ENCODE measurements at regions not wholly inside any gene's neighbourhood (a gene's known extent, or its start where the extent isn't known, plus 50 kb on each side); places are given as distances from the start of the nearest gene placed in this dataset.

- no peaks in the 10 kb centered on the region for H3F3A ChIP-seq (ENCODE audit: low read depth)
- H3K9ac ChIP-seq (ENCODE audit: low read depth, low read length, poor library complexity, severe bottlenecking) = no peak overlapping the region
- H3K4me1 ChIP-seq (ENCODE audit: insufficient read depth, low read length, poor library complexity, severe bottlenecking) = no peaks in the 10 kb centered on the region
- no peaks in the 10 kb centered on the region for H3K9me3 ChIP-seq (ENCODE audit: insufficient read depth, low read depth, low read length)
- no peaks in the 10 kb centered on the region for H3K36me3 ChIP-seq (ENCODE audit: insufficient read depth, low read length)
- H3K27me3 ChIP-seq (ENCODE audit: insufficient read depth, low read length, poor library complexity, severe bottlenecking) = no peaks in the 10 kb centered on the region
- H3K79me2 ChIP-seq (ENCODE audit: insufficient read depth, low read length) = no peaks in the 10 kb centered on the region
- no peak overlapping the region for H3K4me2 ChIP-seq (ENCODE audit: low read depth, low read length, poor library complexity, severe bottlenecking)
- no peak overlapping the region for H3K4me3 ChIP-seq (ENCODE audit: low read length, poor library complexity, severe bottlenecking)
- no peaks in the 10 kb centered on the region for H4K20me1 ChIP-seq (ENCODE audit: insufficient read depth, low read length, poor library complexity, severe bottlenecking)
- peak overlapping the region; percentile 74 for H2AFZ ChIP-seq (ENCODE audit: low read length)
- H3K9me2 ChIP-seq (replicated peaks; ENCODE audit: low read depth, low read length) = no peaks in the 10 kb centered on the region
- TF ChIP-seq CTCF (conservative IDR thresholded peaks at IDR 0.05; ENCODE audit: low read length) (peak; percentile 96), EZH2phosphoT487 (IDR thresholded peaks at IDR 0.05; ENCODE audit: borderline replicate concordance) (no peak)
These were observed 266.5 kb downstream of the HRH4 start for GRCh38 chr18:24726727-24727492.

DNA sequence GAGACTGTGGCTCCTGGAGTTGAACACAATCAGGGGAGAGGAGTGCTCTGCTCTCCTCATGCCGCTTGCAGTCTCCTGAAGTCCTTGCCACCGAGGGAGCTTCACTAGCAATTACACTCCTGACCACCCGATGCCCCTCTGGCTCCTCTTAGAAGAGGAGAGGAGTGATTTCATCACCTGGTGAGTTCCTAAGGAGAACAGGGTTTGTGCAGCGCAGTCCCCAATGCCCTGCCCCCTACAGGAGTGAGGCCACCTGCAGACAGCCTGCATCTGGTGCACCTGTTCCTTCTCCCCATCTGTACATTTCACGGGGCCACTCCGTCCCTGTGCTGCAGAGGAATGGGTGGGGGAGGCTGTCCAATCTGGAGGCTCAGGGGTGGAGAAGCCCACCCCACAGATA is 267.2 kb downstream of the HRH4 start:
- no peaks in the 10 kb centered on the region for H4K20me1 ChIP-seq (ENCODE audit: insufficient read depth, low read length, poor library complexity, severe bottlenecking)
- no peaks in the 10 kb centered on the region for H3K4me1 ChIP-seq (ENCODE audit: insufficient read depth, low read length, poor library complexity, severe bottlenecking)
- no peaks in the 10 kb centered on the region for H3K9me3 ChIP-seq (ENCODE audit: insufficient read depth, low read depth, low read length)
- TF ChIP-seq CTCF (conservative IDR thresholded peaks at IDR 0.05; ENCODE audit: low read length) (peak; percentile 24), EZH2phosphoT487 (IDR thresholded peaks at IDR 0.05; ENCODE audit: borderline replicate concordance) (no peak)
- H3F3A ChIP-seq (ENCODE audit: low read depth) = no peaks in the 10 kb centered on the region
- no peak overlapping the region for H3K9ac ChIP-seq (ENCODE audit: low read depth, low read length, poor library complexity, severe bottlenecking)
- no peak overlapping the region; the same call in 1 of the 2 replicates for H2AFZ ChIP-seq (ENCODE audit: low read length)
- no peaks in the 10 kb centered on the region for H3K36me3 ChIP-seq (ENCODE audit: insufficient read depth, low read length)
- no peaks in the 10 kb centered on the region for H3K27me3 ChIP-seq (ENCODE audit: insufficient read depth, low read length, poor library complexity, severe bottlenecking)
- no peaks in the 10 kb centered on the region for H3K79me2 ChIP-seq (ENCODE audit: insufficient read depth, low read length)
- H3K4me3 ChIP-seq (ENCODE audit: low read length, poor library complexity, severe bottlenecking) = no peak overlapping the region
- H3K4me2 ChIP-seq (ENCODE audit: low read depth, low read length, poor library complexity, severe bottlenecking) = no peak overlapping the region
- H3K9me2 ChIP-seq (replicated peaks; ENCODE audit: low read depth, low read length) = no peaks in the 10 kb centered on the region

DNA sequence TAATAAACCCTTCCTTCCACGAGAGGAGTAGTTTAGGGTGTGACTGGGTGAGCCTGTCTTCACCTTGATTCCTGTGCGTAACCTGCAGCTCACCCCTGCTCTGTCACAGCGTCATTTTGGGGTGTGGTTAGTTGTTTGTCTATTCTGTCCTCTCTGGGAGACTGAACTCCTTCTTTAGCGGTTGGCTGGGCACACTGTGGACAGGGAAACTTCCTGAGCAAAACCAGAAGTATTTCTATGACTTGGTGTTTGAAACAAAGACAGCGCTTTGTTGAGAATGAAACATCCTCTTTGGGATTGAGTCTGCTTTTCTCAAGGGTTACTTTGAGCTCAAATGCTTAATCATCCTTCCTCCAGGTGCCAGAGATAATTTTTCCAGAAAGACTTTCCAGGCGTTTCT is 270.7 kb downstream of the HRH4 start:
- TF ChIP-seq EZH2phosphoT487 (IDR thresholded peaks at IDR 0.05; ENCODE audit: borderline replicate concordance) (no peak), CTCF (conservative IDR thresholded peaks at IDR 0.05; ENCODE audit: low read length) (no peak)
- Histone ChIP-seq H3F3A (ENCODE audit: low read depth) (no peaks in the 10 kb centered on the region), H3K27me3 (ENCODE audit: insufficient read depth, low read length, poor library complexity, severe bottlenecking) (no peaks in the 10 kb centered on the region), H3K79me2 (ENCODE audit: insufficient read depth, low read length) (no peaks in the 10 kb centered on the region), H3K36me3 (ENCODE audit: insufficient read depth, low read length) (no peaks in the 10 kb centered on the region), H3K9ac (ENCODE audit: low read depth, low read length, poor library complexity, severe bottlenecking) (no peak overlapping the region), H2AFZ (ENCODE audit: low read length) (no peak overlapping the region), H3K9me2 (replicated peaks; ENCODE audit: low read depth, low read length) (no peaks in the 10 kb centered on the region), H3K4me1 (ENCODE audit: insufficient read depth, low read length, poor library complexity, severe bottlenecking) (no peaks in the 10 kb centered on the region), H3K9me3 (ENCODE audit: insufficient read depth, low read depth, low read length) (no peaks in the 10 kb centered on the region), H3K4me3 (ENCODE audit: low read length, poor library complexity, severe bottlenecking) (no peak overlapping the region), H4K20me1 (ENCODE audit: insufficient read depth, low read length, poor library complexity, severe bottlenecking) (no peaks in the 10 kb centered on the region), H3K4me2 (ENCODE audit: low read depth, low read length, poor library complexity, severe bottlenecking) (no peak overlapping the region)

All from Loucy (cell line).